Retinal pigment epithelial cell (primary cell): ENCODE measurements at regions not wholly inside any gene's neighbourhood (a gene's known extent, or its start where the extent isn't known, plus 50 kb on each side); places are given as distances from the start of the nearest gene placed in this dataset.
"Not testable (repeated sequence)": the region's sequence is repeated elsewhere in the genome, so short reads cannot be mapped to it uniquely, and the experiment has no call there.

Experiments used
- DNase-seq: peaks from one replicate; pipeline ENCODE4 v3.0.0-alpha.2; 2010; ENCODE audit warnings: low read depth
- H3K4me3 ChIP-seq: 2 replicates; pipeline ENCODE4 v1.5.1; 2011; ENCODE audit warnings: mild to moderate bottlenecking, low read length, control low read depth, moderate library complexity
- CTCF ChIP-seq: conservative IDR thresholded peaks from 2 replicates; pipeline ENCODE4 v1.5.1; 2011; ENCODE audit warnings: low read depth, low read length, control low read depth, inconsistent platforms

- no peak for TF ChIP-seq CTCF
- no peak for DNase-seq
- H3K4me3 ChIP-seq: no peak overlapping the region
Measured at GRCh38 chr2:185274718-185275484, 463.7 kb upstream of the FSIP2 start.

GRCh38 chr2:185275979-185276378, 462.6 kb upstream of the FSIP2 start:
- not testable (repeated sequence) for DNase-seq, H3K4me3 ChIP-seq

- no peak for DNase-seq
- no peak overlapping the region for H3K4me3 ChIP-seq
- TF ChIP-seq CTCF: no peak
Measured at GRCh38 chr2:185278761-185279160, 459.8 kb upstream of the FSIP2 start.

GRCh38 chr2:185279999-185280398, 458.6 kb upstream of the FSIP2 start:
- no peak overlapping the region for H3K4me3 ChIP-seq
- no peak for DNase-seq
- TF ChIP-seq CTCF: peak; percentile 59

- H3K4me3 ChIP-seq: no peak overlapping the region
- TF ChIP-seq CTCF: no peak
- DNase-seq: no peak
Measured at GRCh38 chr2:185284696-185285095, 453.9 kb upstream of the FSIP2 start.

GRCh38 chr2:185290012-185290411, 448.6 kb upstream of the FSIP2 start:
- DNase-seq, H3K4me3 ChIP-seq: not testable (repeated sequence)

- DNase-seq: no peak
- TF ChIP-seq CTCF: peak; percentile 66
- no peak overlapping the region for H3K4me3 ChIP-seq
Measured at GRCh38 chr2:185291035-185291647, 447.5 kb upstream of the FSIP2 start.

- no peak for DNase-seq
- no peak overlapping the region for H3K4me3 ChIP-seq
- TF ChIP-seq CTCF: no peak
Measured at GRCh38 chr2:185299867-185300266, 438.7 kb upstream of the FSIP2 start.
